Stomach (tissue), 4 donors: ENCODE measurements at regions not wholly inside any gene's neighbourhood (a gene's known extent, or its start where the extent isn't known, plus 50 kb on each side); places are given as distances from the start of the nearest gene placed in this dataset.

Experiments
- CTCF ChIP-seq, 7 experiments: fragments of 450-650 bp in 4 of 7; fragments of 200-600 bp in 3 of 7; sonication (generic) in 3 of 7; IDR thresholded peaks; one replicate each; pipeline ENCODE4 v1.5.1; 2016 to 2019; ENCODE audit warnings: antibody characterized with exemption in 7 of 7, control low read depth in 2 of 7, mild to moderate bottlenecking in 1 of 7
- EP300 ChIP-seq: sonication (generic); formaldehyde crosslinking; IDR thresholded peaks from one replicate; pipeline ENCODE4 v1.6.1; 2017; ENCODE audit warnings: antibody characterized with exemption

- TF ChIP-seq CTCF (IDR thresholded peaks at IDR 0.05), result no peak
- TF ChIP-seq EP300, result no peak
Measured at GRCh38 chr2:105556366-105556765, 157.5 kb upstream of the FHL2 start.
